MM.1S (cell line): ENCODE measurements at regions not wholly inside any gene's neighbourhood (a gene's known extent, or its start where the extent isn't known, plus 50 kb on each side); places are given as distances from the start of the nearest gene placed in this dataset.

ENCODE experiments used
- DNase-seq: peaks from one replicate; pipeline ENCODE4 v3.0.0-alpha.2; 2015
- H2AFZ ChIP-seq: fragments of 300-600 bp; sonication (generic); 2 replicates; pipeline ENCODE4 v1.6.0; 2016; ENCODE audit warnings: antibody characterized with exemption, low read length
- H3F3A ChIP-seq: fragments of 300-600 bp; sonication (generic); 2 replicates; pipeline ENCODE4 v1.6.1; 2016; ENCODE audit warnings: mild to moderate bottlenecking, antibody characterized with exemption, low read length, moderate library complexity, mixed read lengths; ENCODE audit not compliant: insufficient read depth
- H3K27ac ChIP-seq: fragments of 300-600 bp; sonication (generic); 2 replicates; pipeline ENCODE4 v1.5.1; 2016; ENCODE audit warnings: mild to moderate bottlenecking, low read length
- H3K27me3 ChIP-seq: fragments of 300-600 bp; sonication (generic); replicated peaks from 2 replicates; pipeline ENCODE4 v1.6.0; 2016; ENCODE audit warnings: low read length; ENCODE audit not compliant: insufficient read depth
- H3K36me3 ChIP-seq: fragments of 300-600 bp; sonication (generic); replicated peaks from 2 replicates; pipeline ENCODE4 v1.6.1; 2016; ENCODE audit warnings: mild to moderate bottlenecking, low read length, mixed read lengths; ENCODE audit not compliant: insufficient read depth
- H3K4me1 ChIP-seq: fragments of 300-600 bp; sonication (generic); 2 replicates; pipeline ENCODE4 v1.6.1; 2016; ENCODE audit warnings: low read length, mixed read lengths
- H3K4me2 ChIP-seq: fragments of 300-600 bp; sonication (generic); 2 replicates; pipeline ENCODE4 v1.6.0; 2016; ENCODE audit warnings: low read depth, low read length
- H3K4me3 ChIP-seq: fragments of 300-600 bp; sonication (generic); 2 replicates; pipeline ENCODE4 v1.5.1; 2016; ENCODE audit warnings: low read length, mixed read lengths
- H3K79me2 ChIP-seq: fragments of 300-600 bp; sonication (generic); 2 replicates; pipeline ENCODE4 v1.6.1; 2016; ENCODE audit warnings: mixed run types, low read length, mixed read lengths
- H3K9ac ChIP-seq: fragments of 300-600 bp; sonication (generic); 2 replicates; pipeline ENCODE4 v1.6.1; 2016; ENCODE audit warnings: low read length, mixed read lengths
- H3K9me2 ChIP-seq: fragments of 300-600 bp; sonication (generic); replicated peaks from 2 replicates; pipeline ENCODE4 v1.6.1; 2016; ENCODE audit warnings: mild to moderate bottlenecking, low read length, mixed read lengths; ENCODE audit not compliant: insufficient read depth
- H3K9me3 ChIP-seq: fragments of 300-600 bp; sonication (generic); replicated peaks from 2 replicates; pipeline ENCODE4 v1.6.1; 2016; ENCODE audit warnings: mild to moderate bottlenecking, low read length, mixed read lengths; ENCODE audit not compliant: insufficient read depth
- H4K20me1 ChIP-seq: fragments of 300-600 bp; sonication (generic); 2 replicates; pipeline ENCODE4 v1.6.1; 2016; ENCODE audit warnings: mild to moderate bottlenecking, low read length, moderate library complexity, mixed read lengths; ENCODE audit not compliant: insufficient read depth
- EZH2 ChIP-seq: fragments of 300-600 bp; sonication (generic); optimal IDR thresholded peaks from 2 replicates; pipeline ENCODE3; 2017; ENCODE audit warnings: low read depth, mild to moderate bottlenecking, antibody characterized with exemption, low read length, mixed read lengths
- EZH2phosphoT487 ChIP-seq: fragments of 300-600 bp; sonication (generic); IDR thresholded peaks from 2 replicates; pipeline ENCODE4 v1.6.1; 2018; ENCODE audit warnings: antibody characterized with exemption, low read length
- TF ChIP-seq, protein P1 (sequence below): fragments of 300-600 bp; sonication (generic); IDR thresholded peaks from 2 replicates; pipeline ENCODE4 v1.5.1; 2016; ENCODE audit warnings: antibody characterized with exemption, low read length, mixed read lengths

DNA sequence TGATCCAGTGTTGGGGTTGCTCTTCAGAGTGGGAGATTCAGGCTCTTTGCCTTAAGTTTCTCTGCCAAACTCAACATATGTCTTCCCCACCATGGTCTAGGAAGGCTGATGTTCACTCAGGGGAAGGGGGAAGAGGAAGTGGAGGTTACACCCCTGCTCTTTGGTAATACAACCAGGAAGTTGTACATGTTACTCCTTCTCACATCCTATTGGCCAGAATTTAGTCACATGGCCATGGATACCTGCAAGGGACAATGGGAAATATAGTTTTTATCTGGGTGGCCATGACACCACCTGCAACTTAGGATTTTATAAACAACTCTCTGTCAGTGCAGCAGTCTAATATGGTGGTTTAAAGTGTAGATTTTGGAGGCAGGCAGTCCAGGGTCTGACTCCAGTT, 150.9 kb downstream of the TBX5 start:
- Histone ChIP-seq H2AFZ (no peak overlapping the region), H4K20me1 (no peaks in the 10 kb centered on the region)

DNA sequence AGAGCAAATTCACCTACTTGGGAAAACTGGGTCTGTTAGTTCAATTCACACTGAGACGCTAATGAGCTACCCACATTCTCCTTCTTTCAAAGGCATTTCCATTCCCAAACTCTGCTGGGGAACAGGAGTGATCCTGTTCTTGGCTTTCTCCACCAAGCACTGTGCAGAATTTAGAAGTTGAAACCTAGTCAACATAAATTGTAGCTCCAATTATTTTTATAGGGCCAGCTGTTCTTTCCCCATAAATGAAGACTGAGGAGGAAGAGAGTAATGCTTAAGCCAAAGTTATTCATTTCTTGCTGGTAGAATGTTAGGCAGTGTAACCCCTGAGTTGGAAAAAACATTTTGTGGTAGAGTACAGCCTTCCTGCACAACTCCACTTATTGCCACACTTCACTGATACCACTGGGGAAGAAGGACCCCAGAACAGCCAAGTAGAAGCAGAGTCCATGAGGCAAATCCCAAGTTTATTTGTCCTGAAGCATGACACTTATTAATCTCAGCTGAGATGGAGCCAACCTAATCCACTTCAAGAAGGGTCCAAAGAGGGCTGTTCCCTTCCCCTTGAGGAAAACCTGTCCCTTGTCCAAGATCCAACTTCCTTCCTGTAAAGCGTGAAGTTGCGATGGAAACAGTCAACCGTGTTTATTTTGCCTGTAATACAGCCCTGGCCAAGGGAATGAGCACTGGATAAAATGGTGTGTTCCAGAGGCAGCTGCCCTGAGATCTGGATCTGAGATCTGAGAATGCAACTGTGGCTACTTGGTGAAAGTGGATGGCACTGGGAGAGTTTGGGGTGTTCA, 151.8 kb downstream of the TBX5 start:
- no peak overlapping the region for H3K4me2 ChIP-seq
- no peak for DNase-seq
- no peaks in the 10 kb centered on the region for H3K27me3 ChIP-seq
- H3F3A ChIP-seq, result no peaks in the 10 kb centered on the region
- H3K79me2 ChIP-seq, result no peaks in the 10 kb centered on the region
- no peaks in the 10 kb centered on the region for H4K20me1 ChIP-seq
- H3K4me1 ChIP-seq, result no peaks in the 10 kb centered on the region
- TF ChIP-seq EZH2phosphoT487, result no peak
- TF ChIP-seq, protein P1, sequence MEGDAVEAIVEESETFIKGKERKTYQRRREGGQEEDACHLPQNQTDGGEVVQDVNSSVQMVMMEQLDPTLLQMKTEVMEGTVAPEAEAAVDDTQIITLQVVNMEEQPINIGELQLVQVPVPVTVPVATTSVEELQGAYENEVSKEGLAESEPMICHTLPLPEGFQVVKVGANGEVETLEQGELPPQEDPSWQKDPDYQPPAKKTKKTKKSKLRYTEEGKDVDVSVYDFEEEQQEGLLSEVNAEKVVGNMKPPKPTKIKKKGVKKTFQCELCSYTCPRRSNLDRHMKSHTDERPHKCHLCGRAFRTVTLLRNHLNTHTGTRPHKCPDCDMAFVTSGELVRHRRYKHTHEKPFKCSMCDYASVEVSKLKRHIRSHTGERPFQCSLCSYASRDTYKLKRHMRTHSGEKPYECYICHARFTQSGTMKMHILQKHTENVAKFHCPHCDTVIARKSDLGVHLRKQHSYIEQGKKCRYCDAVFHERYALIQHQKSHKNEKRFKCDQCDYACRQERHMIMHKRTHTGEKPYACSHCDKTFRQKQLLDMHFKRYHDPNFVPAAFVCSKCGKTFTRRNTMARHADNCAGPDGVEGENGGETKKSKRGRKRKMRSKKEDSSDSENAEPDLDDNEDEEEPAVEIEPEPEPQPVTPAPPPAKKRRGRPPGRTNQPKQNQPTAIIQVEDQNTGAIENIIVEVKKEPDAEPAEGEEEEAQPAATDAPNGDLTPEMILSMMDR, result no peak
- TF ChIP-seq EZH2, result no peak
- H3K9me3 ChIP-seq, result no peaks in the 10 kb centered on the region
- H3K9ac ChIP-seq, result no peak overlapping the region
- no peaks in the 10 kb centered on the region for H3K9me2 ChIP-seq
- H2AFZ ChIP-seq, result no peak overlapping the region
- no peak overlapping the region for H3K4me3 ChIP-seq
- H3K27ac ChIP-seq, result no peak overlapping the region
- H3K36me3 ChIP-seq, result no peaks in the 10 kb centered on the region

More for the DNA sequence above, 150.9 kb downstream of the TBX5 start:
- no peaks in the 10 kb centered on the region for H3K9me3 ChIP-seq
- TF ChIP-seq, protein P1, result no peak
- TF ChIP-seq EZH2 (no peak), EZH2phosphoT487 (no peak)
- H3K79me2 ChIP-seq, result no peaks in the 10 kb centered on the region
- no peaks in the 10 kb centered on the region for H3F3A ChIP-seq
- no peak for DNase-seq
- no peaks in the 10 kb centered on the region for H3K4me1 ChIP-seq
- H3K9ac ChIP-seq, result no peak overlapping the region
- H3K27me3 ChIP-seq, result no peaks in the 10 kb centered on the region
- H3K4me2 ChIP-seq, result no peak overlapping the region
- no peaks in the 10 kb centered on the region for H3K36me3 ChIP-seq
- H3K4me3 ChIP-seq, result no peak overlapping the region
- no peaks in the 10 kb centered on the region for H3K9me2 ChIP-seq
- H3K27ac ChIP-seq, result no peak overlapping the region

DNA sequence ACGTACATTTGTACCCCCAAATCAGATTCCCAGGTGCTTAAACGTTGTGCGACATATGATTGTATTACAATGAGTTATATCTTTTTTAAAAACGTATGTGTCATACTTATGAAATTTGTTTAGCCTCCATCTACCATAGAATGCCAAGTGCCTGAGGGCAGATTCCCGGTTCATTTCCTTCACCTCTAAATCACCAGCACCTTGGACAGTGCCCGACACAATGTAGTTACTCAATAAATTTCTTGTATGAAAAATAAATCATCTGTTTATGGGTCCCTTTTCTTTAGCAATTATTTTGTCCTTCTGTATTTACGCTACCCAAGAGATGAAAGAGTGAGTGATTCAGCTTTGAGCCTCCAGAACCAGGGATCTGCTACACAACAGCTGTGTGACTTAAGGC, 157.4 kb downstream of the TBX5 start:
- Histone ChIP-seq H3K4me3 (no peak overlapping the region), H3K9me2 (no peaks in the 10 kb centered on the region), H3K79me2 (no peaks in the 10 kb centered on the region), H3K27me3 (no peaks in the 10 kb centered on the region), H3F3A (no peaks in the 10 kb centered on the region), H2AFZ (no peak overlapping the region), H3K4me1 (no peaks in the 10 kb centered on the region), H4K20me1 (no peaks in the 10 kb centered on the region), H3K36me3 (no peaks in the 10 kb centered on the region), H3K4me2 (no peak overlapping the region), H3K9me3 (no peaks in the 10 kb centered on the region), H3K27ac (no peak overlapping the region), H3K9ac (no peak overlapping the region)
- TF ChIP-seq, protein P1, result no peak
- TF ChIP-seq EZH2phosphoT487 (no peak), EZH2 (no peak)
- no peak for DNase-seq
